Breast epithelium (tissue), 3 donors: ENCODE measurements at regions not wholly inside any gene's neighbourhood (a gene's known extent, or its start where the extent isn't known, plus 50 kb on each side); places are given as distances from the start of the nearest gene placed in this dataset.

Experiments used
- CTCF ChIP-seq, 3 donors: fragments of 450-650 bp; IDR thresholded peaks; one replicate each; pipeline ENCODE4 v1.5.1; 2016 to 2017; ENCODE audit warnings: antibody characterized with exemption in 3 of 3, mild to moderate bottlenecking in 3 of 3, moderate library complexity in 3 of 3
- POLR2A ChIP-seq: fragments of 450-650 bp; IDR thresholded peaks from one replicate; pipeline ENCODE4 v1.6.1; 2016; ENCODE audit warnings: antibody characterized with exemption, mild to moderate bottlenecking, moderate library complexity

GRCh38 chr2:150034665-150035064, 447.1 kb upstream of the MMADHC start:
- TF ChIP-seq CTCF (IDR thresholded peaks at IDR 0.05) (no peak), POLR2A (no peak)
